ENCODE measurements at regions not wholly inside any gene's neighbourhood (a gene's known extent, or its start where the extent isn't known, plus 50 kb on each side); places are given as distances from the start of the nearest gene placed in this dataset.
"Not testable (repeated sequence)": the region's sequence is repeated elsewhere in the genome, so short reads cannot be mapped to it uniquely, and the experiment has no call there.

DNA sequence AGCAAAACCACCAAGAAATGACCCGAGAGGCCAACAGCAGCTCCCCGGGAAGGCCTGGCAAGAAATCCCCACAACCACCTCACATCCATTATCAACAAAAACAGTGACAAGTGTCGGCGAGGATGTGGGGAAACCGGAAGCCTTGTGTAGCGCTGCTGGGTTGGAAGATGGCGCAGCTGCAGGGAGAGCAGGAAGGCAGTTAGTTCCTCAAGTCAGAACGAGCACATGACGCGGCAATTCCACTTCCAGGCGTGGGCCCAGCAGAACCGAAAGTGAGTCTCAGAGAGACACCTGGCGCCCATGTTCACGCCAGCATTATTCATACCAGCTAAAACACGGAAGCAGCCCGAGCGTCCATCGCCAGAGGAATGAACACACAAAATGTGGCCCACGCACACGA is 5413.7 kb upstream of the TPTE start:
- not testable (repeated sequence) for H3K9ac ChIP-seq (ENCODE audit: low read length); DNase-seq (ENCODE audit: low read depth)

GRCh38 chr21:5108048-5108775 is 5413.2 kb upstream of the TPTE start:
- not testable (repeated sequence) for H3K9me3 ChIP-seq (ENCODE audit: control insufficient read depth, low read length); H3K36me3 ChIP-seq (ENCODE audit: control insufficient read depth, insufficient read depth, low read length, severe bottlenecking); H3K4me1 ChIP-seq (ENCODE audit: control insufficient read depth, insufficient read depth, low read length); H3K9ac ChIP-seq (ENCODE audit: low read length); DNase-seq (ENCODE audit: low read depth); H3K27me3 ChIP-seq (replicated peaks; ENCODE audit: control insufficient read depth, insufficient read depth, low read length); H3K4me3 ChIP-seq (ENCODE audit: low read length)

More for the DNA sequence above, 5413.7 kb upstream of the TPTE start:
- H3K36me3 ChIP-seq (ENCODE audit: control insufficient read depth, insufficient read depth, low read length, severe bottlenecking); H3K4me1 ChIP-seq (ENCODE audit: control insufficient read depth, insufficient read depth, low read length); H3K4me3 ChIP-seq (ENCODE audit: low read length); H3K9me3 ChIP-seq (ENCODE audit: control insufficient read depth, low read length); H3K27me3 ChIP-seq (replicated peaks; ENCODE audit: control insufficient read depth, insufficient read depth, low read length): not testable (repeated sequence)

- not testable (repeated sequence) for H3K4me1 ChIP-seq (ENCODE audit: control insufficient read depth, insufficient read depth, low read length); H3K36me3 ChIP-seq (ENCODE audit: control insufficient read depth, insufficient read depth, low read length, severe bottlenecking); H3K27me3 ChIP-seq (replicated peaks; ENCODE audit: control insufficient read depth, insufficient read depth, low read length); DNase-seq (ENCODE audit: low read depth); H3K9ac ChIP-seq (ENCODE audit: low read length); H3K9me3 ChIP-seq (ENCODE audit: control insufficient read depth, low read length); H3K4me3 ChIP-seq (ENCODE audit: low read length)
Measured at GRCh38 chr21:5111197-5111596, 5410.2 kb upstream of the TPTE start.

- H3K4me3 ChIP-seq (ENCODE audit: low read length); H3K4me1 ChIP-seq (ENCODE audit: control insufficient read depth, insufficient read depth, low read length); DNase-seq (ENCODE audit: low read depth); H3K9ac ChIP-seq (ENCODE audit: low read length); H3K9me3 ChIP-seq (ENCODE audit: control insufficient read depth, low read length); H3K27me3 ChIP-seq (replicated peaks; ENCODE audit: control insufficient read depth, insufficient read depth, low read length); H3K36me3 ChIP-seq (ENCODE audit: control insufficient read depth, insufficient read depth, low read length, severe bottlenecking): not testable (repeated sequence)
Measured at GRCh38 chr21:5113092-5113491, 5408.3 kb upstream of the TPTE start.

GRCh38 chr21:5114468-5114867 is 5406.9 kb upstream of the TPTE start:
- H3K27me3 ChIP-seq (replicated peaks; ENCODE audit: control insufficient read depth, insufficient read depth, low read length); H3K9me3 ChIP-seq (ENCODE audit: control insufficient read depth, low read length); H3K4me1 ChIP-seq (ENCODE audit: control insufficient read depth, insufficient read depth, low read length); H3K4me3 ChIP-seq (ENCODE audit: low read length); H3K9ac ChIP-seq (ENCODE audit: low read length); DNase-seq (ENCODE audit: low read depth); H3K36me3 ChIP-seq (ENCODE audit: control insufficient read depth, insufficient read depth, low read length, severe bottlenecking): not testable (repeated sequence)

DNA sequence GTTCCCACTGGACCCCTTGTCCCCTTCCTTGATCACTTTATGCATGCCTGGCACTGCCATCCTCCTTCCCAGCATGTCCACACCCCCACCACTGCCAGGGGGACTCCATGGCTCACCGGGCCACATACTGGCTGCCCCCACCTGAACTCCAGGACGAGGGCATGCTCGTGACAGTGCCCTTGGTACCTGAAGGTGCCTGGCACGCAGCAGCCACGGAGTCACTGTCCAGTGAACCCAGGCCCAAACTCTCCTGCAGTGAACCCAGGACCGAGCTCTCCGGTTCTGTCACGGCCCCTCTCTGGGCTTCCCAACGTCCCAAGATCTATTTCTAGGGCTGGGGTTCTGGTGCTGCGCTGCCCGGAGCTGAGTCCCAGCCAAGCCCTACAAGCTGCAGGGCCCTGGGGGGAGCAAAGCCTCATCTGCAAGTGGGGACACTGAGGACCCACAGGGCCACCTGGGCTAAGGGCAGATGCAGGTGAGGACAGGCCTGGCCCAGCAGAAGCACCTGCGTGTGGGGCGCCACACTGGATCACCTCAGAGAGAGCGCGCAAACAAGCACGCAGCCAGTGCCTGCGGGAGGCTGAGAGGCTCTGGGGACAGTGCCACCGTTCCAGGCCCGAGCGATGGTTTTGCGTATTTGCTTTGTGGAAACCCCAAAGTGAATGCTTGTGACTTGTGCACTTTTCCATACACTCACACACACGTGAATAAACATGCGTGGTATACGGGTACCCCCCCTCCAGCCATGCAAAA is 5406.3 kb upstream of the TPTE start:
- not testable (repeated sequence) for H3K36me3 ChIP-seq (ENCODE audit: control insufficient read depth, insufficient read depth, low read length, severe bottlenecking); H3K9ac ChIP-seq (ENCODE audit: low read length); H3K27me3 ChIP-seq (replicated peaks; ENCODE audit: control insufficient read depth, insufficient read depth, low read length); H3K4me1 ChIP-seq (ENCODE audit: control insufficient read depth, insufficient read depth, low read length); DNase-seq (ENCODE audit: low read depth); H3K4me3 ChIP-seq (ENCODE audit: low read length); H3K9me3 ChIP-seq (ENCODE audit: control insufficient read depth, low read length)

- not testable (repeated sequence) for H3K4me1 ChIP-seq (ENCODE audit: control insufficient read depth, insufficient read depth, low read length); H3K4me3 ChIP-seq (ENCODE audit: low read length); H3K36me3 ChIP-seq (ENCODE audit: control insufficient read depth, insufficient read depth, low read length, severe bottlenecking); H3K9me3 ChIP-seq (ENCODE audit: control insufficient read depth, low read length); H3K9ac ChIP-seq (ENCODE audit: low read length); DNase-seq (ENCODE audit: low read depth); H3K27me3 ChIP-seq (replicated peaks; ENCODE audit: control insufficient read depth, insufficient read depth, low read length)
Measured at GRCh38 chr21:5115646-5116343, 5405.6 kb upstream of the TPTE start.

GRCh38 chr21:5116344-5117123 is 5404.8 kb upstream of the TPTE start:
- not testable (repeated sequence) for DNase-seq (ENCODE audit: low read depth); H3K9ac ChIP-seq (ENCODE audit: low read length); H3K9me3 ChIP-seq (ENCODE audit: control insufficient read depth, low read length); H3K27me3 ChIP-seq (replicated peaks; ENCODE audit: control insufficient read depth, insufficient read depth, low read length); H3K4me1 ChIP-seq (ENCODE audit: control insufficient read depth, insufficient read depth, low read length); H3K36me3 ChIP-seq (ENCODE audit: control insufficient read depth, insufficient read depth, low read length, severe bottlenecking); H3K4me3 ChIP-seq (ENCODE audit: low read length)

- H3K9me3 ChIP-seq (ENCODE audit: control insufficient read depth, low read length); H3K9ac ChIP-seq (ENCODE audit: low read length); H3K36me3 ChIP-seq (ENCODE audit: control insufficient read depth, insufficient read depth, low read length, severe bottlenecking); H3K4me3 ChIP-seq (ENCODE audit: low read length); DNase-seq (ENCODE audit: low read depth); H3K4me1 ChIP-seq (ENCODE audit: control insufficient read depth, insufficient read depth, low read length); H3K27me3 ChIP-seq (replicated peaks; ENCODE audit: control insufficient read depth, insufficient read depth, low read length): not testable (repeated sequence)
Measured at GRCh38 chr21:5117135-5117534, 5404.2 kb upstream of the TPTE start.

GRCh38 chr21:5117666-5118295 is 5403.6 kb upstream of the TPTE start:
- H3K27me3 ChIP-seq (replicated peaks; ENCODE audit: control insufficient read depth, insufficient read depth, low read length); H3K4me3 ChIP-seq (ENCODE audit: low read length); H3K4me1 ChIP-seq (ENCODE audit: control insufficient read depth, insufficient read depth, low read length); DNase-seq (ENCODE audit: low read depth); H3K36me3 ChIP-seq (ENCODE audit: control insufficient read depth, insufficient read depth, low read length, severe bottlenecking); H3K9ac ChIP-seq (ENCODE audit: low read length); H3K9me3 ChIP-seq (ENCODE audit: control insufficient read depth, low read length): not testable (repeated sequence)

DNA sequence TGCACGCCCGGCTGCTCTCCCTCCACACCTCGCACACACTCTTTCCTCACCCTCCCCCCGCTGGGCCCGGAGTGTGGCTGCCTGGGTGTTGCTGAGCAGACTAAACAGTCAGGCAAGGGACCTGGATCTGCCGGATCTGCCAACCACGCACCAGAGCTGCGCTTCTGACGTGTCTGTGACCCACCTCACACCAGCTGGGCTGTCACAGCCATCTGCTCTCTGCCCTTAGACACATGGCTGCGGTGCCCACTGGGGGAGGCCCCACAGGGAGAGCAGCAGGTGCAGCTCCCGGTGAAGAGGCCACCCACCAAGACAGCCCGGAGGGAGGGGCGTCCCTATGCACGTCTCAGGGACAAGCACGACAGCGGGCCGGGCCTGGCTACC is 5403.1 kb upstream of the TPTE start:
- H3K9ac ChIP-seq (ENCODE audit: low read length); H3K4me1 ChIP-seq (ENCODE audit: control insufficient read depth, insufficient read depth, low read length); H3K27me3 ChIP-seq (replicated peaks; ENCODE audit: control insufficient read depth, insufficient read depth, low read length); H3K9me3 ChIP-seq (ENCODE audit: control insufficient read depth, low read length); H3K36me3 ChIP-seq (ENCODE audit: control insufficient read depth, insufficient read depth, low read length, severe bottlenecking); H3K4me3 ChIP-seq (ENCODE audit: low read length); DNase-seq (ENCODE audit: low read depth): not testable (repeated sequence)

Measured in adipocyte (in vitro differentiated cells).